MG63 (cell line): ENCODE measurements at regions not wholly inside any gene's neighbourhood (a gene's known extent, or its start where the extent isn't known, plus 50 kb on each side); places are given as distances from the start of the nearest gene placed in this dataset.
A peak's percentile ranks its signal among the peaks of the same experiment; 100 is the strongest.

Source experiments
- DNase-seq: peaks from one replicate; pipeline ENCODE4 v3.0.0-alpha.2; 2020
- H3K27me3 ChIP-seq: fragments of 250-450 bp; sonication (Bioruptor Pico); 2 replicates; pipeline ENCODE4 v1.5.1; 2020; ENCODE audit warnings: mild to moderate bottlenecking, moderate library complexity
- H3K36me3 ChIP-seq: fragments of 250-450 bp; sonication (Bioruptor Pico); 2 replicates; pipeline ENCODE4 v1.5.1; 2020; ENCODE audit warnings: mild to moderate bottlenecking, moderate library complexity
- H3K4me3 ChIP-seq: fragments of 250-450 bp; sonication (Bioruptor Pico); 2 replicates; pipeline ENCODE4 v1.5.1; 2020; ENCODE audit warnings: mild to moderate bottlenecking, moderate library complexity
- H3K9me3 ChIP-seq: fragments of 250-450 bp; sonication (Bioruptor Pico); 2 replicates; pipeline ENCODE4 v1.5.1; 2020; ENCODE audit warnings: mild to moderate bottlenecking, moderate library complexity

GRCh38 chr4:120545391-120545790 lies 377.1 kb downstream of the PRDM5 start:
- no peak for DNase-seq
- no peaks in the 10 kb centered on the region for H3K36me3 ChIP-seq
- no peaks in the 10 kb centered on the region for H3K9me3 ChIP-seq
- no peaks in the 10 kb centered on the region for H3K27me3 ChIP-seq
- no peak overlapping the region for H3K4me3 ChIP-seq

- no peaks in the 10 kb centered on the region for H3K9me3 ChIP-seq
- no peak overlapping the region for H3K4me3 ChIP-seq
- DNase-seq: no peak
- H3K27me3 ChIP-seq: no peaks in the 10 kb centered on the region
- no peaks in the 10 kb centered on the region for H3K36me3 ChIP-seq
These were observed 377.7 kb downstream of the PRDM5 start for GRCh38 chr4:120544838-120545237.

GRCh38 chr4:120540625-120541024 lies 381.9 kb downstream of the PRDM5 start:
- Histone ChIP-seq H3K9me3 (no peaks in the 10 kb centered on the region), H3K4me3 (no peak overlapping the region), H3K36me3 (no peaks in the 10 kb centered on the region), H3K27me3 (no peaks in the 10 kb centered on the region)
- no peak for DNase-seq

GRCh38 chr4:120536884-120537283 lies 385.6 kb downstream of the PRDM5 start:
- DNase-seq: no peak

GRCh38 chr4:120528428-120528827 lies 394.1 kb downstream of the PRDM5 start:
- H3K36me3 ChIP-seq: no peaks in the 10 kb centered on the region
- H3K27me3 ChIP-seq: no peaks in the 10 kb centered on the region
- DNase-seq: no peak
- H3K9me3 ChIP-seq: no peaks in the 10 kb centered on the region
- no peak overlapping the region for H3K4me3 ChIP-seq

More at GRCh38 chr4:120536884-120537283, 385.6 kb downstream of the PRDM5 start:
- no peaks in the 10 kb centered on the region for H3K27me3 ChIP-seq
- no peak overlapping the region for H3K4me3 ChIP-seq
- H3K36me3 ChIP-seq: no peaks in the 10 kb centered on the region
- no peaks in the 10 kb centered on the region for H3K9me3 ChIP-seq

GRCh38 chr4:120526033-120526432 lies 396.5 kb downstream of the PRDM5 start:
- no peaks in the 10 kb centered on the region for H3K9me3 ChIP-seq
- H3K27me3 ChIP-seq: no peaks in the 10 kb centered on the region
- no peak overlapping the region for H3K4me3 ChIP-seq
- no peak for DNase-seq
- H3K36me3 ChIP-seq: no peaks in the 10 kb centered on the region

GRCh38 chr4:120525106-120525505 lies 397.4 kb downstream of the PRDM5 start:
- H3K27me3 ChIP-seq: no peaks in the 10 kb centered on the region
- H3K36me3 ChIP-seq: no peaks in the 10 kb centered on the region

GRCh38 chr4:120524237-120524636 lies 398.3 kb downstream of the PRDM5 start:
- no peak for DNase-seq
- no peaks in the 10 kb centered on the region for H3K27me3 ChIP-seq

More at GRCh38 chr4:120525106-120525505, 397.4 kb downstream of the PRDM5 start:
- no peak for DNase-seq
- Histone ChIP-seq H3K9me3 (no peaks in the 10 kb centered on the region), H3K4me3 (no peak overlapping the region)

GRCh38 chr4:120520761-120521160 lies 401.8 kb downstream of the PRDM5 start:
- H3K27me3 ChIP-seq: no peaks in the 10 kb centered on the region
- no peak overlapping the region for H3K4me3 ChIP-seq
- no peaks in the 10 kb centered on the region for H3K36me3 ChIP-seq
- no peak for DNase-seq
- no peaks in the 10 kb centered on the region for H3K9me3 ChIP-seq

More at GRCh38 chr4:120524237-120524636, 398.3 kb downstream of the PRDM5 start:
- Histone ChIP-seq H3K9me3 (no peaks in the 10 kb centered on the region), H3K4me3 (no peak overlapping the region), H3K36me3 (no peaks in the 10 kb centered on the region)

- H3K27me3 ChIP-seq: no peaks in the 10 kb centered on the region
- peak; percentile 13 for DNase-seq
- no peaks in the 10 kb centered on the region for H3K36me3 ChIP-seq
- H3K9me3 ChIP-seq: no peaks in the 10 kb centered on the region
- H3K4me3 ChIP-seq: no peak overlapping the region
These were observed 404.6 kb downstream of the PRDM5 start for GRCh38 chr4:120517966-120518365.

GRCh38 chr4:120509719-120510118 lies 412.8 kb downstream of the PRDM5 start:
- Histone ChIP-seq H3K36me3 (no peaks in the 10 kb centered on the region), H3K9me3 (no peaks in the 10 kb centered on the region), H3K27me3 (no peaks in the 10 kb centered on the region), H3K4me3 (no peak overlapping the region)
- DNase-seq: no peak

- Histone ChIP-seq H3K9me3 (no peaks in the 10 kb centered on the region), H3K36me3 (no peaks in the 10 kb centered on the region), H3K27me3 (no peaks in the 10 kb centered on the region), H3K4me3 (no peak overlapping the region)
- no peak for DNase-seq
These were observed 413.3 kb downstream of the PRDM5 start for GRCh38 chr4:120509222-120509621.

- no peak for DNase-seq
- H3K9me3 ChIP-seq: no peaks in the 10 kb centered on the region
- H3K27me3 ChIP-seq: no peaks in the 10 kb centered on the region
- no peak overlapping the region for H3K4me3 ChIP-seq
- H3K36me3 ChIP-seq: no peaks in the 10 kb centered on the region
These were observed 414.5 kb downstream of the PRDM5 start for GRCh38 chr4:120508036-120508435.

- Histone ChIP-seq H3K27me3 (no peaks in the 10 kb centered on the region), H3K9me3 (no peaks in the 10 kb centered on the region), H3K36me3 (no peaks in the 10 kb centered on the region), H3K4me3 (no peak overlapping the region)
- DNase-seq: no peak
These were observed 416.0 kb downstream of the PRDM5 start for GRCh38 chr4:120506536-120506935.

- Histone ChIP-seq H3K9me3 (no peaks in the 10 kb centered on the region), H3K4me3 (no peak overlapping the region), H3K36me3 (no peaks in the 10 kb centered on the region), H3K27me3 (no peaks in the 10 kb centered on the region)
- no peak for DNase-seq
These were observed 423.8 kb downstream of the PRDM5 start for GRCh38 chr4:120498678-120499077.

- H3K4me3 ChIP-seq: no peak overlapping the region
- H3K9me3 ChIP-seq: no peaks in the 10 kb centered on the region
- no peaks in the 10 kb centered on the region for H3K27me3 ChIP-seq
- DNase-seq: no peak
- H3K36me3 ChIP-seq: no peaks in the 10 kb centered on the region
These were observed 424.8 kb upstream of the MAD2L1 start for GRCh38 chr4:120491481-120491880.

GRCh38 chr4:120481756-120482155 lies 415.1 kb upstream of the MAD2L1 start:
- DNase-seq: no peak
- Histone ChIP-seq H3K9me3 (no peaks in the 10 kb centered on the region), H3K27me3 (no peaks in the 10 kb centered on the region), H3K4me3 (no peak overlapping the region), H3K36me3 (no peaks in the 10 kb centered on the region)

- Histone ChIP-seq H3K27me3 (no peaks in the 10 kb centered on the region), H3K4me3 (no peak overlapping the region), H3K36me3 (no peaks in the 10 kb centered on the region), H3K9me3 (no peaks in the 10 kb centered on the region)
- no peak for DNase-seq
These were observed 405.9 kb upstream of the MAD2L1 start for GRCh38 chr4:120472447-120473131.
